B cell (primary cell): ENCODE measurements at regions not wholly inside any gene's neighbourhood (a gene's known extent, or its start where the extent isn't known, plus 50 kb on each side); places are given as distances from the start of the nearest gene placed in this dataset.

Experiments used
- ATAC-seq: fragments of 200-7000 bp; cut with Tn5 transposase; one replicate; pipeline ENCODE4 v1.10.0; 2021; ENCODE audit warnings: low read depth, mild to moderate bottlenecking, moderate number of reproducible peaks, moderate library complexity
- CTCF ChIA-PET: fragments of 350-600 bp; sonication (Branson Sonifier 250); formaldehyde crosslinking; loops from one replicate; lab custom pipeline; 2021; ENCODE audit warnings: antibody characterized with exemption, inconsistent platforms; lab: Charles Lee
- POLR2A ChIA-PET: fragments of 350-600 bp; sonication (Branson Sonifier 250); formaldehyde crosslinking; loops from one replicate; lab custom pipeline; 2021; ENCODE audit warnings: antibody characterized with exemption; lab: Charles Lee
- DNase-seq: peaks from one replicate; pipeline ENCODE4 v3.0.0; 2013
- H2AFZ ChIP-seq: 2 replicates; pipeline ENCODE4 v1.6.1; 2012; ENCODE audit warnings: mild to moderate bottlenecking, low read depth, low read length; ENCODE audit not compliant: insufficient read depth, poor library complexity, severe bottlenecking
- H3K27ac ChIP-seq, 2 donors: 1 replicate in 1 of 2; 2 replicates in 1 of 2; pipeline ENCODE4 v1.5.1; 2012 to 2013; ENCODE audit warnings: low read length in 2 of 2, mild to moderate bottlenecking in 2 of 2, moderate library complexity in 1 of 2
- H3K27me3 ChIP-seq, 4 experiments: fragments of 200-600 bp in 1 of 4; sonication (generic) in 1 of 4; replicated peaks in 1 of 4; 1 replicate in 2 of 4; 2 replicates in 2 of 4; pipeline versions ENCODE4 v1.6.1 to v1.7.0; 2013 to 2016; ENCODE audit warnings: low read length in 3 of 4, mild to moderate bottlenecking in 2 of 4, mixed read lengths in 1 of 4, moderate library complexity in 1 of 4; ENCODE audit not compliant: insufficient read depth in 4 of 4, control insufficient read depth in 3 of 4; ENCODE audit errors: control extremely low read depth in 1 of 4
- H3K36me3 ChIP-seq, 2 experiments: replicated peaks in 1 of 2; 1 replicate in 1 of 2; 2 replicates in 1 of 2; pipeline versions ENCODE4 v1.6.1 to v1.7.1; 2013; ENCODE audit warnings: low read length in 1 of 2; ENCODE audit not compliant: insufficient read depth in 2 of 2, control insufficient read depth in 1 of 2; ENCODE audit errors: control extremely low read depth in 1 of 2, extremely low read depth in 1 of 2
- H3K4me1 ChIP-seq, 2 donors: fragments of 200-600 bp in 1 of 2; sonication (generic) in 1 of 2; 1 replicate in 1 of 2; 2 replicates in 1 of 2; pipeline versions ENCODE4 v1.5.1 to v1.6.1; 2013 to 2017; ENCODE audit warnings: low read length in 2 of 2; ENCODE audit not compliant: control insufficient read depth in 2 of 2, insufficient read depth in 2 of 2
- H3K4me2 ChIP-seq: replicated peaks from 2 replicates; pipeline ENCODE3; 2012; ENCODE audit warnings: mild to moderate bottlenecking, low read depth, low read length; ENCODE audit not compliant: poor library complexity, severe bottlenecking
- H3K4me3 ChIP-seq, 5 experiments: fragments of 200-600 bp in 1 of 5; sonication (generic) in 1 of 5; 1 replicate in 3 of 5; 2 replicates in 2 of 5; pipeline versions ENCODE4 v1.5.1 to v1.7.0; 2011 to 2016; ENCODE audit warnings: low read length in 4 of 5, mild to moderate bottlenecking in 4 of 5, low read depth in 2 of 5, control low read depth in 1 of 5, moderate library complexity in 1 of 5; ENCODE audit not compliant: insufficient read depth in 1 of 5; ENCODE audit errors: control extremely low read depth in 1 of 5, extremely low read depth in 1 of 5
- H3K79me2 ChIP-seq: fragments of 200-600 bp; sonication (generic); one replicate; pipeline ENCODE4 v1.6.0; 2016; ENCODE audit warnings: low read length; ENCODE audit not compliant: control insufficient read depth, insufficient read depth
- H3K9ac ChIP-seq: fragments of 200-600 bp; sonication (generic); 2 replicates; pipeline ENCODE4 v1.6.1; 2017; ENCODE audit warnings: mild to moderate bottlenecking, low read length, moderate library complexity
- H3K9me3 ChIP-seq, 3 donors: one replicate each; pipeline versions ENCODE4 v1.6.1 to v1.7.1; 2013; ENCODE audit warnings: low read length in 2 of 3; ENCODE audit not compliant: control insufficient read depth in 2 of 3, insufficient read depth in 1 of 3; ENCODE audit errors: control extremely low read depth in 1 of 3
- H4K20me1 ChIP-seq: 2 replicates; pipeline ENCODE4 v1.6.0; 2012; ENCODE audit warnings: mild to moderate bottlenecking, low read length; ENCODE audit not compliant: insufficient read depth, control insufficient read depth, poor library complexity, severe bottlenecking
- H3K27ac Mint-ChIP-seq: one replicate; pipeline ENCODE4 v1.8.0; 2021; ENCODE audit warnings: mixed read lengths
- H3K27me3 Mint-ChIP-seq: one replicate; pipeline ENCODE4 v1.8.0; 2021; ENCODE audit warnings: mixed read lengths
- H3K4me1 Mint-ChIP-seq: one replicate; pipeline ENCODE4 v1.8.0; 2021; ENCODE audit warnings: mixed read lengths
- H3K4me3 Mint-ChIP-seq: one replicate; pipeline ENCODE4 v1.8.0; 2021; ENCODE audit warnings: mixed read lengths
- H3K9me3 Mint-ChIP-seq: one replicate; pipeline ENCODE4 v1.8.0; 2022; ENCODE audit warnings: mixed read lengths; ENCODE audit not compliant: insufficient read depth
- CTCF ChIP-seq: fragments of 200-600 bp; IDR thresholded peaks from one replicate; pipeline ENCODE4 v1.8.0; 2022; ENCODE audit warnings: antibody characterized with exemption, mild to moderate bottlenecking
- EZH2 ChIP-seq: IDR thresholded peaks from 2 replicates; pipeline ENCODE4 v1.6.1; 2012; ENCODE audit warnings: borderline replicate concordance, low read depth, mild to moderate bottlenecking, moderate library complexity, low read length; ENCODE audit not compliant: insufficient read depth, poor library complexity, severe bottlenecking
- WGBS: methylation state at CpG from one replicate; pipeline ENCODE4 v1.1.5; 2013; ENCODE audit warnings: missing lambda C conversion rate; ENCODE audit not compliant: insufficient coverage; 5-methylcytosine and 5-hydroxymethylcytosine counted together
- intact Hi-C: fragments of 100-400 bp; cut with micrococcal nuclease; formaldehyde crosslinking; loops from one replicate; pipeline ENCODE4 v1.10.0; 2022

GRCh38 chr9:87309236-87309635 is 188.4 kb upstream of the DAPK1 start:
- Mint-ChIP-seq H3K27me3 (no peaks in the 10 kb centered on the region), H3K27ac (no peak overlapping the region), H3K4me1 (no peaks in the 10 kb centered on the region), H3K9me3 (peaks cover 2% of the 10 kb centered on the region), H3K4me3 (no peak overlapping the region)
- ATAC-seq, result no peak
- Histone ChIP-seq H3K27me3 (no peaks in the 10 kb centered on the region), H3K4me1 (no peaks in the 10 kb centered on the region), H3K4me3 (no peak overlapping the region), H3K9me3 (peaks cover 0 to 11% (median 0%) of the 10 kb centered on the region in 3 donors), H3K27ac (no peak overlapping the region), H4K20me1 (no peaks in the 10 kb centered on the region), H2AFZ (no peak overlapping the region), H3K79me2 (no peaks in the 10 kb centered on the region), H3K36me3 (no peaks in the 10 kb centered on the region), H3K9ac (no peak overlapping the region), H3K4me2 (no peak overlapping the region)
- CTCF ChIA-PET, result no interaction called here
- no peak for TF ChIP-seq EZH2
- TF ChIP-seq CTCF, result no peak
- WGBS, result 49% methylated on average over 4 of the region's 6 CpGs
- POLR2A ChIA-PET, result no interaction called here
- intact Hi-C loops, result no loop called here
- DNase-seq, result no peak

GRCh38 chr9:87310827-87311523 is 186.7 kb upstream of the DAPK1 start:
- H3K27ac Mint-ChIP-seq, result no peak overlapping the region
- H3K27me3 Mint-ChIP-seq, result no peaks in the 10 kb centered on the region
- no peak overlapping the region for H3K9ac ChIP-seq
- H2AFZ ChIP-seq, result no peak overlapping the region
- H3K27ac ChIP-seq, result no peak overlapping the region
- peaks cover 2% of the 10 kb centered on the region for H3K9me3 Mint-ChIP-seq
- no peaks in the 10 kb centered on the region for H3K79me2 ChIP-seq
- H3K4me3 Mint-ChIP-seq, result no peak overlapping the region
- no peak for TF ChIP-seq EZH2
- no peak for TF ChIP-seq CTCF
- CTCF ChIA-PET, result interaction anchor here (0.7 kb wide), 1 partner anchor 1097 kb away, joined by 3 read pairs; no protein-coding TSS in a partner anchor
- intact Hi-C loops, result no loop called here
- no peak for ATAC-seq
- H3K4me2 ChIP-seq, result no peak overlapping the region
- DNase-seq, result no peak
- H3K9me3 ChIP-seq, result peaks cover 0 to 7% (median 0%) of the 10 kb centered on the region in 3 donors
- no peak overlapping the region for H3K4me3 ChIP-seq
- H4K20me1 ChIP-seq, result no peaks in the 10 kb centered on the region
- POLR2A ChIA-PET, result no interaction called here
- WGBS, result 67% methylated on average over 1 of the region's 4 CpGs
- no peaks in the 10 kb centered on the region for H3K27me3 ChIP-seq
- no peaks in the 10 kb centered on the region for H3K4me1 ChIP-seq
- no peaks in the 10 kb centered on the region for H3K4me1 Mint-ChIP-seq
- no peaks in the 10 kb centered on the region for H3K36me3 ChIP-seq
